Glutamatergic neuron (in vitro differentiated cells): ENCODE measurements at regions not wholly inside any gene's neighbourhood (a gene's known extent, or its start where the extent isn't known, plus 50 kb on each side); places are given as distances from the start of the nearest gene placed in this dataset.
A peak's percentile ranks its signal among the peaks of the same experiment; 100 is the strongest.

Experiments used
- DNase-seq: peaks from one replicate; pipeline ENCODE4 v3.0.0; 2022
- H3K27ac Mint-ChIP-seq: one replicate; pipeline ENCODE4 v1.8.0; 2020; ENCODE audit warnings: mild to moderate bottlenecking, mixed read lengths, inconsistent platforms; ENCODE audit not compliant: unreplicated experiment
- H3K27me3 Mint-ChIP-seq: one replicate; pipeline ENCODE4 v1.8.0; 2020; ENCODE audit warnings: mild to moderate bottlenecking, moderate library complexity, mixed read lengths, inconsistent platforms; ENCODE audit not compliant: unreplicated experiment
- H3K36me3 Mint-ChIP-seq: one replicate; pipeline ENCODE4 v1.8.0; 2020; ENCODE audit warnings: mild to moderate bottlenecking, mixed read lengths, inconsistent platforms; ENCODE audit not compliant: unreplicated experiment
- H3K4me1 Mint-ChIP-seq: one replicate; pipeline ENCODE4 v1.8.0; 2020; ENCODE audit warnings: mild to moderate bottlenecking, low read depth, mixed read lengths, inconsistent platforms; ENCODE audit not compliant: unreplicated experiment
- H3K4me3 Mint-ChIP-seq: one replicate; pipeline ENCODE4 v1.8.0; 2020; ENCODE audit warnings: mild to moderate bottlenecking, mixed read lengths, inconsistent platforms; ENCODE audit not compliant: unreplicated experiment
- H3K9me3 Mint-ChIP-seq: one replicate; pipeline ENCODE4 v1.8.0; 2020; ENCODE audit warnings: mild to moderate bottlenecking, moderate library complexity, mixed read lengths, inconsistent platforms; ENCODE audit not compliant: unreplicated experiment
- TF ChIP-seq, protein P1 (sequence below): fragments of 200-600 bp; sonication (generic); IDR thresholded peaks from one replicate; pipeline ENCODE4 v1.5.0; 2021; ENCODE audit not compliant: partially characterized antibody, unreplicated experiment

GRCh38 chr5:54676481-54677340 lies 159.2 kb downstream of the SNX18 start:
- peaks cover 8% of the 10 kb centered on the region for H3K9me3 Mint-ChIP-seq
- H3K27me3 Mint-ChIP-seq = peaks cover 2% of the 10 kb centered on the region
- H3K36me3 Mint-ChIP-seq = peaks cover 36% of the 10 kb centered on the region
- peaks cover 13% of the 10 kb centered on the region for H3K4me1 Mint-ChIP-seq
- TF ChIP-seq, protein P1, sequence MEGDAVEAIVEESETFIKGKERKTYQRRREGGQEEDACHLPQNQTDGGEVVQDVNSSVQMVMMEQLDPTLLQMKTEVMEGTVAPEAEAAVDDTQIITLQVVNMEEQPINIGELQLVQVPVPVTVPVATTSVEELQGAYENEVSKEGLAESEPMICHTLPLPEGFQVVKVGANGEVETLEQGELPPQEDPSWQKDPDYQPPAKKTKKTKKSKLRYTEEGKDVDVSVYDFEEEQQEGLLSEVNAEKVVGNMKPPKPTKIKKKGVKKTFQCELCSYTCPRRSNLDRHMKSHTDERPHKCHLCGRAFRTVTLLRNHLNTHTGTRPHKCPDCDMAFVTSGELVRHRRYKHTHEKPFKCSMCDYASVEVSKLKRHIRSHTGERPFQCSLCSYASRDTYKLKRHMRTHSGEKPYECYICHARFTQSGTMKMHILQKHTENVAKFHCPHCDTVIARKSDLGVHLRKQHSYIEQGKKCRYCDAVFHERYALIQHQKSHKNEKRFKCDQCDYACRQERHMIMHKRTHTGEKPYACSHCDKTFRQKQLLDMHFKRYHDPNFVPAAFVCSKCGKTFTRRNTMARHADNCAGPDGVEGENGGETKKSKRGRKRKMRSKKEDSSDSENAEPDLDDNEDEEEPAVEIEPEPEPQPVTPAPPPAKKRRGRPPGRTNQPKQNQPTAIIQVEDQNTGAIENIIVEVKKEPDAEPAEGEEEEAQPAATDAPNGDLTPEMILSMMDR = no peak
- no peak for DNase-seq
- no peak overlapping the region for H3K4me3 Mint-ChIP-seq
- H3K27ac Mint-ChIP-seq = no peak overlapping the region

GRCh38 chr5:54673523-54674225 lies 156.1 kb downstream of the SNX18 start:
- peaks cover 28% of the 10 kb centered on the region for H3K4me1 Mint-ChIP-seq
- peaks cover 36% of the 10 kb centered on the region for H3K36me3 Mint-ChIP-seq
- no peak for DNase-seq
- peaks cover 13% of the 10 kb centered on the region for H3K27me3 Mint-ChIP-seq
- TF ChIP-seq, protein P1 = no peak
- H3K27ac Mint-ChIP-seq = no peak overlapping the region
- H3K9me3 Mint-ChIP-seq = peaks cover 19% of the 10 kb centered on the region
- H3K4me3 Mint-ChIP-seq = no peak overlapping the region

DNA sequence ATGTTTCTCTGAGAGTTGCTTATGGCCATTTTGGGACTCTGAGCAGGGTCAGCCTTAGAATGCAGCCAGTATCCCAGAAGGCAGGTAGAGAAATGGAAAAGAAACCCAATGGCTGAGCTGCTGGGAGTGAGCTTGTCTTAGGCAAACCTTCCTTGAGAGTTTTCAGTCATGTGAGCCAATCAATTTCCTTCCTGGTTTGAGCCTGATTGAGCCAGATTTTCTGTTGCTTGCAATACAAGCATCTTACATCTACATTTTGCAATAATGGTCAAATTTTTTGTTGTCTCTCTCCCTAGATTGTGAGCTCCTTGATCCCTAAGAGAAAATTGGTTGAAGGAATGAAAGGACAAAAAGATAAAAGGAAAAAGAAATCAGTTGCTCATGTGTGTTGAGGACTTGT lies 155.3 kb downstream of the SNX18 start:
- Mint-ChIP-seq H3K27me3 (peaks cover 12% of the 10 kb centered on the region), H3K36me3 (peaks cover 43% of the 10 kb centered on the region), H3K27ac (no peak overlapping the region), H3K9me3 (peaks cover 19% of the 10 kb centered on the region), H3K4me3 (no peak overlapping the region), H3K4me1 (peaks cover 21% of the 10 kb centered on the region)
- TF ChIP-seq, protein P1 = no peak
- no peak for DNase-seq

- H3K4me3 Mint-ChIP-seq = no peak overlapping the region
- H3K9me3 Mint-ChIP-seq = peaks cover 19% of the 10 kb centered on the region
- H3K27ac Mint-ChIP-seq = peak overlapping the region; percentile 65
- H3K36me3 Mint-ChIP-seq = peaks cover 44% of the 10 kb centered on the region
- H3K4me1 Mint-ChIP-seq = peaks cover 21% of the 10 kb centered on the region
- no peak for DNase-seq
- H3K27me3 Mint-ChIP-seq = peaks cover 12% of the 10 kb centered on the region
- TF ChIP-seq, protein P1 = no peak
Measured at GRCh38 chr5:54671681-54672080, 154.1 kb downstream of the SNX18 start.

DNA sequence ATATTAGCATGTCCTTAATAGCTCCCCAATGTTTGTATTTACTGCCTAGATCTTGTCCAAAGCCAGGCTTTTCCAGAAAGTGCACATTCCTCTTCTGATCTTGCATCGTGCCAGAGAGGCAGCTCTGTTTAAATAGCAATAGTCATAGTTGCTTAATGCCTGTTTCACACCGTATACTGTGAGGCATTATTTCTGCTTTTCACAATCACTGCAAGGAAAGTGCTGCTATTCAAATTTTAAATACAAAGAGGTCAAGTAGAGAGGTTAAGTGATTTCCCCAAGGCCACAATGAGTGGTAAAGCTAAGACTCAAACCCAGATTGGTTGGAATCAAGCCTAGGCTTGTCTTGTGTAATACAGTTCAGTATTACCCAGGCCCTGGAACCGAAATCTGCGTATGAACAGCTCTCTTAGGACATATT lies 153.6 kb downstream of the SNX18 start:
- peaks cover 12% of the 10 kb centered on the region for H3K27me3 Mint-ChIP-seq
- DNase-seq = no peak
- H3K4me3 Mint-ChIP-seq = peak overlapping the region; percentile 71
- H3K9me3 Mint-ChIP-seq = peaks cover 19% of the 10 kb centered on the region
- H3K4me1 Mint-ChIP-seq = peaks cover 21% of the 10 kb centered on the region
- TF ChIP-seq, protein P1 = no peak
- H3K36me3 Mint-ChIP-seq = peaks cover 40% of the 10 kb centered on the region
- peak overlapping the region; percentile 98 for H3K27ac Mint-ChIP-seq
